ENCODE measurements at regions not wholly inside any gene's neighbourhood (a gene's known extent, or its start where the extent isn't known, plus 50 kb on each side); places are given as distances from the start of the nearest gene placed in this dataset.

DNA sequence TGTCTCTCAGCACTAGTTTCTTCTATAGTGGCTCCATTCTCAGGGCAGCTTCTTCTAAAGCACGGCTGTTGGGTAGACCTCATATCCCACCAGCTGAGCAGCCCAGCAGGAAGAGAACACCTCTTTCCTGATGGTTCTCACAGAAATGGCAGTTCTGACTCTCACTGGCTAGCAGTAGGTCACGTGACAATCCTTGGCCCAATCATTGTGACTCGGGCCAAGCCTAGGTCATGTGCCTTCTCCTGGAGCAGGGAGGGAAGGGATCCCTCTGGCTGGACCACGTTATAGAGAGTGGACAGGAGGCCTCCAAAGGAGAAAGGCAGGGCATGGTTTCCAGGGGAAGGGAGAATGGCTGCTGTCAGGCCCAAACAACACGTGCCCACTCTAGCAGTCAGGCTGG lies 149.1 kb downstream of the AACS start:
- TF ChIP-seq, protein P1, sequence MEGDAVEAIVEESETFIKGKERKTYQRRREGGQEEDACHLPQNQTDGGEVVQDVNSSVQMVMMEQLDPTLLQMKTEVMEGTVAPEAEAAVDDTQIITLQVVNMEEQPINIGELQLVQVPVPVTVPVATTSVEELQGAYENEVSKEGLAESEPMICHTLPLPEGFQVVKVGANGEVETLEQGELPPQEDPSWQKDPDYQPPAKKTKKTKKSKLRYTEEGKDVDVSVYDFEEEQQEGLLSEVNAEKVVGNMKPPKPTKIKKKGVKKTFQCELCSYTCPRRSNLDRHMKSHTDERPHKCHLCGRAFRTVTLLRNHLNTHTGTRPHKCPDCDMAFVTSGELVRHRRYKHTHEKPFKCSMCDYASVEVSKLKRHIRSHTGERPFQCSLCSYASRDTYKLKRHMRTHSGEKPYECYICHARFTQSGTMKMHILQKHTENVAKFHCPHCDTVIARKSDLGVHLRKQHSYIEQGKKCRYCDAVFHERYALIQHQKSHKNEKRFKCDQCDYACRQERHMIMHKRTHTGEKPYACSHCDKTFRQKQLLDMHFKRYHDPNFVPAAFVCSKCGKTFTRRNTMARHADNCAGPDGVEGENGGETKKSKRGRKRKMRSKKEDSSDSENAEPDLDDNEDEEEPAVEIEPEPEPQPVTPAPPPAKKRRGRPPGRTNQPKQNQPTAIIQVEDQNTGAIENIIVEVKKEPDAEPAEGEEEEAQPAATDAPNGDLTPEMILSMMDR (IDR thresholded peaks at IDR 0.05; ENCODE audit: poor library complexity, severe bottlenecking): no peak
- TF ChIP-seq EZH2 (IDR thresholded peaks at IDR 0.05; ENCODE audit: borderline replicate concordance, insufficient read depth, low read length, poor library complexity, severe bottlenecking) (no peak), TAF1 (IDR thresholded peaks at IDR 0.05; ENCODE audit: low read depth) (no peak)
